OCI-LY7 (cell line): ENCODE measurements at regions not wholly inside any gene's neighbourhood (a gene's known extent, or its start where the extent isn't known, plus 50 kb on each side); places are given as distances from the start of the nearest gene placed in this dataset.

Source experiments
- BruUV-seq: library from RNA; stranded (reverse); fragments of 400-500 nt; replicated peaks from 2 replicates; lab custom pipeline; 2021; lab: Mats Ljungman, UMichigan
- CTCF ChIA-PET: fragments of 300-600 bp; sonication (Branson Sonifier 250); formaldehyde crosslinking; loops from one replicate; lab custom pipeline; 2022; ENCODE audit warnings: antibody characterized with exemption; ENCODE audit not compliant: unreplicated experiment; lab: Charles Lee
- POLR2A ChIA-PET: fragments of 300-600 bp; sonication (Branson Sonifier 250); formaldehyde crosslinking; loops from one replicate; lab custom pipeline; 2022; ENCODE audit warnings: antibody characterized with exemption; lab: Charles Lee
- DNase-seq: peaks from one replicate; pipeline ENCODE4 v3.0.0-alpha.2; 2015; ENCODE audit warnings: low spot score
- H2AFZ ChIP-seq: fragments of 200-600 bp; sonication (generic), shearing (Covaris generic); 2 replicates; pipeline ENCODE4 v1.6.1; 2014; ENCODE audit warnings: mild to moderate bottlenecking, antibody characterized with exemption, low read length, moderate library complexity
- H3K27ac ChIP-seq: fragments of 200-600 bp; sonication (generic); 2 replicates; pipeline ENCODE4 v1.5.1; 2014; ENCODE audit warnings: mixed run types, low read depth, mild to moderate bottlenecking, moderate library complexity, low read length, inconsistent platforms; ENCODE audit not compliant: poor library complexity, severe bottlenecking
- H3K36me3 ChIP-seq: fragments of 200-600 bp; sonication (generic); 2 replicates; pipeline ENCODE4 v1.6.1; 2014; ENCODE audit warnings: mild to moderate bottlenecking, antibody characterized with exemption, low read length, moderate library complexity, mixed read lengths; ENCODE audit not compliant: insufficient read depth
- H3K4me1 ChIP-seq: fragments of 200-600 bp; sonication (generic); 2 replicates; pipeline ENCODE4 v1.5.1; 2014; ENCODE audit warnings: mild to moderate bottlenecking, low read length; ENCODE audit not compliant: insufficient read depth, poor library complexity, severe bottlenecking
- H3K4me2 ChIP-seq: fragments of 200-600 bp; sonication (generic); 2 replicates; pipeline ENCODE4 v1.6.1; 2014; ENCODE audit warnings: mild to moderate bottlenecking, low read length
- H3K4me3 ChIP-seq: fragments of 200-600 bp; sonication (generic); 2 replicates; pipeline ENCODE4 v1.5.1; 2014; ENCODE audit warnings: mild to moderate bottlenecking, low read depth, low read length; ENCODE audit not compliant: poor library complexity, severe bottlenecking
- H3K79me2 ChIP-seq: fragments of 200-600 bp; sonication (generic); 2 replicates; pipeline ENCODE4 v1.6.1; 2016; ENCODE audit warnings: low read depth, mild to moderate bottlenecking, low read length, moderate library complexity, mixed read lengths; ENCODE audit not compliant: insufficient read depth
- H3K9me2 ChIP-seq: fragments of 200-600 bp; sonication (generic); 2 replicates; pipeline ENCODE4 v1.6.1; 2016; ENCODE audit warnings: mild to moderate bottlenecking, low read length, mixed read lengths; ENCODE audit not compliant: insufficient read depth
- H3K9me3 ChIP-seq: fragments of 200-600 bp; sonication (generic); 2 replicates; pipeline ENCODE4 v1.6.1; 2014; ENCODE audit warnings: mild to moderate bottlenecking, mixed run types, low read length, mixed read lengths
- H4K20me1 ChIP-seq: fragments of 200-600 bp; sonication (generic); 2 replicates; pipeline ENCODE4 v1.6.1; 2014; ENCODE audit warnings: mild to moderate bottlenecking, antibody characterized with exemption, low read length, moderate library complexity, mixed read lengths; ENCODE audit not compliant: insufficient read depth
- CTCF ChIP-seq: fragments of 200-600 bp; sonication (generic); conservative IDR thresholded peaks from 2 replicates; pipeline ENCODE4 v1.5.1; 2014; ENCODE audit warnings: mild to moderate bottlenecking, antibody characterized with exemption, low read length, moderate library complexity, mixed read lengths
- EZH2phosphoT487 ChIP-seq: fragments of 200-600 bp; sonication (generic); IDR thresholded peaks from 2 replicates; pipeline ENCODE4 v1.6.1; 2018; ENCODE audit warnings: low read depth, borderline replicate concordance, mild to moderate bottlenecking, mixed run types, antibody characterized with exemption, low read length, moderate library complexity, mixed read lengths
- intact Hi-C: fragments of 100-400 bp; cut with micrococcal nuclease; formaldehyde crosslinking; loops from one replicate; pipeline ENCODE4 v1.10.0; 2022; ENCODE audit not compliant: unreplicated experiment

GRCh38 chr10:123320091-123320490 lies 165.9 kb downstream of the BUB3 start:
- no peaks in the 10 kb centered on the region for H3K36me3 ChIP-seq
- no peaks in the 10 kb centered on the region for H3K9me2 ChIP-seq
- H2AFZ ChIP-seq: no peak overlapping the region
- no peaks in the 10 kb centered on the region for H3K9me3 ChIP-seq
- no peaks in the 10 kb centered on the region for H4K20me1 ChIP-seq
- intact Hi-C loops: no loop called here
- no peak for TF ChIP-seq CTCF
- TF ChIP-seq EZH2phosphoT487: no peak
- ChIA-PET POLR2A (interaction anchor here (1.2 kb wide), 1 partner anchor 59 kb away, joined by 3 read pairs; no protein-coding TSS in a partner anchor), CTCF (no interaction called here)
- H3K27ac ChIP-seq: no peak overlapping the region
- H3K4me3 ChIP-seq: no peak overlapping the region
- no peak for DNase-seq
- no peaks in the 10 kb centered on the region for H3K4me1 ChIP-seq
- BruUV-seq: no TSS peak
- H3K79me2 ChIP-seq: no peaks in the 10 kb centered on the region
- no peak overlapping the region for H3K4me2 ChIP-seq

- intact Hi-C loops: no loop called here
Observed at GRCh38 chr10:123323884-123324283, 169.7 kb downstream of the BUB3 start.

More at GRCh38 chr10:123323884-123324283, 169.7 kb downstream of the BUB3 start:
- Histone ChIP-seq H3K79me2 (no peaks in the 10 kb centered on the region), H3K4me2 (no peak overlapping the region), H3K4me1 (no peaks in the 10 kb centered on the region), H3K9me2 (no peaks in the 10 kb centered on the region), H3K4me3 (no peak overlapping the region), H3K36me3 (no peaks in the 10 kb centered on the region), H3K27ac (no peak overlapping the region), H2AFZ (no peak overlapping the region), H4K20me1 (no peaks in the 10 kb centered on the region), H3K9me3 (no peaks in the 10 kb centered on the region)
- POLR2A ChIA-PET: interaction anchor here (0.7 kb wide), 1 partner anchor 10 kb away, joined by 3 read pairs; no protein-coding TSS in a partner anchor
- TF ChIP-seq EZH2phosphoT487 (no peak), CTCF (no peak)
- BruUV-seq: no TSS peak
- no peak for DNase-seq
- CTCF ChIA-PET: no interaction called here
